ENCODE measurements at regions not wholly inside any gene's neighbourhood (a gene's known extent, or its start where the extent isn't known, plus 50 kb on each side); places are given as distances from the start of the nearest gene placed in this dataset.

- H3K27ac ChIP-seq (ENCODE audit: low read depth in 1 of 2, low read length in 2 of 2), result no peak overlapping the region
- no peaks in the 10 kb centered on the region for H3K27me3 ChIP-seq (ENCODE audit: control insufficient read depth in 1 of 2, insufficient read depth in 2 of 2, low read length in 2 of 2)
- Mint-ChIP-seq H3K4me3 (no peak overlapping the region), H3K4me1 (ENCODE audit: low read depth) (no peaks in the 10 kb centered on the region), H3K9me3 (no peaks in the 10 kb centered on the region), H3K27ac (no peak overlapping the region), H3K27me3 (peaks cover 3% of the 10 kb centered on the region), H3K36me3 (ENCODE audit: low read depth) (no peaks in the 10 kb centered on the region)
- ChIA-PET POLR2A (no interaction called here), CTCF (no interaction called here)
- no peak for TF ChIP-seq CTCF (IDR thresholded peaks at IDR 0.05)
- no peak for DNase-seq
- H3K4me1 ChIP-seq (ENCODE audit: insufficient read depth, low read length), result no peaks in the 10 kb centered on the region
- H3K36me3 ChIP-seq (ENCODE audit: insufficient read depth, low read length), result no peaks in the 10 kb centered on the region
- ATAC-seq (ENCODE audit: poor library complexity), result no peak
- intact Hi-C loops (cut with DNase I, micrococcal nuclease), result no loop called here
- H3K4me3 ChIP-seq (ENCODE audit: low read length), result no peak overlapping the region
- no peaks in the 10 kb centered on the region for H3K9me3 ChIP-seq (ENCODE audit: control insufficient read depth in 1 of 2, insufficient read depth in 1 of 2, low read length in 2 of 2)
Observed at GRCh38 chr5:96045888-96046287, 84.2 kb upstream of the ELL2 start.

GRCh38 chr5:96043446-96043845 is 81.8 kb upstream of the ELL2 start:
- no peaks in the 10 kb centered on the region for H3K36me3 Mint-ChIP-seq (ENCODE audit: low read depth)
- ChIA-PET CTCF (no interaction called here), POLR2A (no interaction called here)
- H3K9me3 ChIP-seq (ENCODE audit: control insufficient read depth in 1 of 2, insufficient read depth in 1 of 2, low read length in 2 of 2), result no peaks in the 10 kb centered on the region
- ATAC-seq (ENCODE audit: poor library complexity), result no peak
- H3K36me3 ChIP-seq (ENCODE audit: insufficient read depth, low read length), result no peaks in the 10 kb centered on the region
- no peak overlapping the region for H3K27ac Mint-ChIP-seq
- no peak overlapping the region for H3K27ac ChIP-seq (ENCODE audit: low read depth in 1 of 2, low read length in 2 of 2)
- H3K4me1 Mint-ChIP-seq (ENCODE audit: low read depth), result no peaks in the 10 kb centered on the region
- intact Hi-C loops (cut with DNase I, micrococcal nuclease), result no loop called here
- H3K9me3 Mint-ChIP-seq, result no peaks in the 10 kb centered on the region
- TF ChIP-seq CTCF (IDR thresholded peaks at IDR 0.05), result no peak
- no peak overlapping the region for H3K4me3 ChIP-seq (ENCODE audit: low read length)
- H3K4me3 Mint-ChIP-seq, result no peak overlapping the region
- H3K27me3 ChIP-seq (ENCODE audit: control insufficient read depth in 1 of 2, insufficient read depth in 2 of 2, low read length in 2 of 2), result no peaks in the 10 kb centered on the region
- no peaks in the 10 kb centered on the region for H3K4me1 ChIP-seq (ENCODE audit: insufficient read depth, low read length)
- peaks cover 5% of the 10 kb centered on the region for H3K27me3 Mint-ChIP-seq
- no peak for DNase-seq

GRCh38 chr5:96037128-96037527 is 75.5 kb upstream of the ELL2 start:
- no peak overlapping the region for H3K27ac Mint-ChIP-seq
- H3K27me3 Mint-ChIP-seq, result peaks cover 5% of the 10 kb centered on the region
- H3K9me3 Mint-ChIP-seq, result no peaks in the 10 kb centered on the region
- Histone ChIP-seq H3K4me1 (ENCODE audit: insufficient read depth, low read length) (no peaks in the 10 kb centered on the region), H3K9me3 (ENCODE audit: control insufficient read depth in 1 of 2, insufficient read depth in 1 of 2, low read length in 2 of 2) (no peaks in the 10 kb centered on the region), H3K36me3 (ENCODE audit: insufficient read depth, low read length) (no peaks in the 10 kb centered on the region), H3K4me3 (ENCODE audit: low read length) (no peak overlapping the region), H3K27ac (ENCODE audit: low read depth in 1 of 2, low read length in 2 of 2) (no peak overlapping the region), H3K27me3 (ENCODE audit: control insufficient read depth in 1 of 2, insufficient read depth in 2 of 2, low read length in 2 of 2) (no peaks in the 10 kb centered on the region)
- ATAC-seq (ENCODE audit: poor library complexity), result no peak
- no peak for TF ChIP-seq CTCF (IDR thresholded peaks at IDR 0.05)
- H3K4me3 Mint-ChIP-seq, result no peak overlapping the region
- DNase-seq, result no peak
- POLR2A ChIA-PET, result no interaction called here
- no peaks in the 10 kb centered on the region for H3K36me3 Mint-ChIP-seq (ENCODE audit: low read depth)
- H3K4me1 Mint-ChIP-seq (ENCODE audit: low read depth), result no peaks in the 10 kb centered on the region
- intact Hi-C loops (cut with DNase I, micrococcal nuclease), result no loop called here
- CTCF ChIA-PET, result interaction anchor here (1.3 kb wide), 1 partner anchor 50 kb away, joined by 3 read pairs; no protein-coding TSS in a partner anchor

All from CD4-positive, alpha-beta T cell (primary cell).